HG02938 (cell line): ENCODE measurements at regions not wholly inside any gene's neighbourhood (a gene's known extent, or its start where the extent isn't known, plus 50 kb on each side); places are given as distances from the start of the nearest gene placed in this dataset.
"Not testable (repeated sequence)": the region's sequence is repeated elsewhere in the genome, so short reads cannot be mapped to it uniquely, and the experiment has no call there.

Source experiments
- ATAC-seq: cut with Tn5 transposase; IDR thresholded peaks from one replicate; pipeline ENCODE4 v1.9.1; 2021; ENCODE audit warnings: mild to moderate bottlenecking, moderate library complexity; ENCODE audit not compliant: unreplicated experiment

DNA sequence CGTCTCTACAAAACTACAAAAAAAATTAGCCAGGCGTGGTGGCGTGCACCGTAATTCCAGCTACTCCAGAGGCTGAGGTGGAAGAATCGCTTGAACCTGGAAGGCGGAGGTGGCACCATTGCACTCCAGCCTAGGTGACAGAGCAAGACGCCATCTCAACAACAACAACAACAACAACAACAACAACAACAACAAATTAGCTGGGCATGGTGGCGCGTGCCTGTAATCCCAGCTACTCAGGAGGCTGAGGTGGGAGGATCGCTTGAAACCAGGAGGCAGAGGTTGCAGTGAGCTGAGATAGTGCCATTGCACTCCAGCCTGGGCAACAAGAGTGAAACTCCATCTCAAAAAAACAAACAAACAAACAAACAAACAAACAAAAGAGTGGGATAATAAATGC lies 219.9 kb upstream of the SGK1 start:
- not testable (repeated sequence) for ATAC-seq

DNA sequence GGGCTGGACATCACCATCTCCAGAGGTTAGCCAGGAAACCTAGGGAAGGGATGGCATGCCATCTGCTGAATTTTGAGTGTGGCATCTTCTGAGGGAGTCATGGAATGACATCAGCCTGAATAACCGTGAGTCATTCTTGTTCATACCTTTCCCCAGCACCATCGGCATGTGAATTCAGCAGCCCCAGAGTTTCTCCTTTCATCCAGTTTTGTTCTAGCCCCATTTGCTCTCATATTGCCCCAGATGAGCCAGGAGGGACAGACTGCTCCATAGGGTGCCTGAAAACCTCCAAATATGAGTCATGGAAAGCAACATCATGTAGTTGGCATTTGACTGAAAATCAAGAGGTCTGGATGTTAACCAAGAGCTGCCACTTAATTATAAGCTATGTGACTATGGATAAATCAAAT lies 219.2 kb upstream of the SGK1 start:
- no peak for ATAC-seq

DNA sequence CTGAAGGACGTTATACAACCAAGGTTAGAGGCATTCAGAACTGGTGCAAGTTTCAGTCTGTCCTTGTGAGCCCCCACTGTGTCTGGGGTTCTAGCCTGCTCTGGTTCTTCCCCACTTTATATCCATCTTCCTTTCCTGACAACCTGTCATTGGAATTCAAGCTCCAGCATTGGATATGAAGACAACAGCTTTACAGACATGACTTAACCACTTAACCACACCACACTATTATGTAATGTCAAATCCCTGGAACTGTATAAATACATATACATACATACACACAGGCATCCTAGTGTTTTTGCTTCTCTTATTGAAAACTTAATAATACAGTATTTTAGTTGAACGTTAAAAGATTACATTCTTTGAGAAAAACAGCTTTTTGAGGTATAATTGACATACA lies 217.9 kb upstream of the SGK1 start:
- ATAC-seq, result no peak

DNA sequence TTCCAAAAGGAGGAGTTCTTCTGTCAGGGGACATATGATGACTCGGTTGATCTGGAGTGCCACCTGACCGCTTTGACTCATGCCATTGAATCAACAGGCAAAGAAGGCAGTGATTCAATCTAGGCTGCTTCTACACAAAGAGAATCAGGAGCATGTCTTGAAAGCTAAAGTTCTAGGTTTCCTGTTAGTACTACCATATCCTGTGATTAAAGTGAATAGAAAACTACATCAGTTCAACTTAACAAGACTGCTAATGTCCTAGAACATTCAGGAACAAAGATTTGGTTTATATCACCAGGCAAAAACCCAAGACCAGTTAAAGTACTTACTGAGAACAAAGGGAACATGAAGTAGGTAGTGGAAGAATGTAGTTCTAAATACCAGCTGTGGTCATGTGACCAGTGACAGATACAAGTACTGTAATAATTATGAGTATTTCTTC lies 216.8 kb upstream of the SGK1 start:
- ATAC-seq, result no peak

DNA sequence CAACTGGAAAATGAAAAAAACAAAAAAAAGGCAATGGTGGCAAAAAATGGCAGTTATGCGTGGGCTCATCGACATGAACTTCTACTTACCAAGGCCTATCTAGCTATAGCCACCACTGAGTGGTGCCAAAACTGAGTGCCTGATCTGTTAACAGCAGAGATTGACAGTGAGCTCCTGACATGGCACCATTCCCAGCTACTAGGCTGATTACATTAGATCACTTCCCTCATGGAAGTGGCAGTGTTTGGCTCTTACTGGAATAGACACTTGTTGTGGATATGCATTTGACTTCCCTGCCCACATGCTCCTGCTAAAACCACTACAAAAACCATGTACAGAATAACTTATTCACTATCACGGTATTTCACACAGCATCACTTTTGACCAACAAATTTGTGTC lies 216.1 kb upstream of the SGK1 start:
- no peak for ATAC-seq

DNA sequence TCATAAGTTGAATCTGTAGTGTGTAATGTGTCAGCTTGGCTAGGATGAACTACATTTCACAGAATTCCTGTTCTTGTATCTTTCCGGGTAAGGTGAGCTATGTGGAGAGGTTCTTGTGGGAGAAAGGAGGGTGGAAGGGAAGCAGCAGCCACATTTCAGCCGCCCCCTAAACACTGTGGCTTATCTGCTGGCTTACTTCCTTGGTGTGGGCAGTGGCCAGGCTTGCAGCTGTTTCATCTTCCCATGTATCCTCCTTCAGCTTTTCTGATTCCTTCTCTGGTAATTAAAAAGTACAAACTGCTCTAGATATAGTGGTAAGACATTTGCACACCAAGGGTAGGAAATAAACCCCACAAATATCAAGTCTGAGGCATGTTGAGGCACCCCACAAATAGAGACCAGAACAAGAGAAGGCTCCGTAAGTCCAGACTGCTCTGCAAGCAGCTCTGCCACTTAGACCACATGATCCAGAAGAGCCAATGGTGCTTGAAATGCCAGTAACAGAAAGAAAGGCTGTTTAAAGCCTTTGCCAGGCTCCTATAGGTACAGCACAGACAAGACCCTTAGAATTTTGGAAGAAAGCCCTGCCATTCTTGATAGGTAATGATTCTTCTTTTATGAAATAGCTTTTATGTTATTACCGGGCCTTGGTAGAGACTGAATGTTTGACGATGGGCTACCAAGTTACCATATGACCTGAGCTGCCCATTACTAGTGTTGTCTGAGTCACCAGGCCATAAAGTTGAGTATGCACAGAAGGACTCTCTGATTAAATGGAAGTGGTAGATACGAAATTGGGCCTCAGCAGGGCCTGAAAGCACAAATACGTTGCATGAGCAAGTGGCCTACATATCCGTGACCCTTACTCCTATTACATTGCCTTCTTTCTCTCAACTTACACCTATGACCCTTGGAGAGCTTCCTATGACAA lies 215.0 kb upstream of the SGK1 start:
- ATAC-seq, result no peak

DNA sequence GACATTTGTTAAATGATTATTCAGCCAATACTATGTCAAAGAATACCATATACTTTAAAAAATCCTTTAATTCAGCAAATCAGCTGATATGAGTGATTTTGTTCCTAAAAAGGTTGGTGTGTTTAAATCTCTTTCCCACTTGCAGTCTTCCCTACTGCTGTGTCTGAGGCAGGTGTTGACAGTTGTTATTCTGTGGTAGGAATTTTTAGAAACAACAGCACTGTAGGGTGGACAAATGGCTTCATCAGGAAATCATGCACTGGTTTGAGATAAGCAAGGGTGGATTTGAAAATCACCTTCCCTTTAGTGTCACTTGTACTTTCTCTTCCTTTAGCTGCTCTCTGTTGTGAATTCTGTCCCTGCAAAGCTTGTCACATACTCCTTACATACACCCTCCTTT lies 213.7 kb upstream of the SGK1 start:
- ATAC-seq, result no peak

DNA sequence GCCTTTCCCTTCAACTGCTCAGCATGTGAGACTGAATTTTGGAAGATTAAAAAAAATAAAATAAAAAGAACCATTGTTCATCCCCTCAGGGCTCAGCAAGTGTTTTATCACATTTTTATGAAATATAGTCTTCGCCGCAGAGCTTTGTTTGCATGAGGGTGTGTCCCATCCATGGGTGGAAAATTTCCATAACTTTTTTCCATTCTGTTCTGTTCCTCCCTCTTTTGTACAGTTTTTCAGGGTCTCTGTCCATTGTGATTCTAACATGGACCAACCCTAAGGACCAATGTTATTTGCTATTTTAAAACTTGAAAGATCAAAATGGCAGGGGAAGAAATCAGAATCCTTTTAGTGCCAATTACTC lies 213.3 kb upstream of the SGK1 start:
- ATAC-seq, result no peak

DNA sequence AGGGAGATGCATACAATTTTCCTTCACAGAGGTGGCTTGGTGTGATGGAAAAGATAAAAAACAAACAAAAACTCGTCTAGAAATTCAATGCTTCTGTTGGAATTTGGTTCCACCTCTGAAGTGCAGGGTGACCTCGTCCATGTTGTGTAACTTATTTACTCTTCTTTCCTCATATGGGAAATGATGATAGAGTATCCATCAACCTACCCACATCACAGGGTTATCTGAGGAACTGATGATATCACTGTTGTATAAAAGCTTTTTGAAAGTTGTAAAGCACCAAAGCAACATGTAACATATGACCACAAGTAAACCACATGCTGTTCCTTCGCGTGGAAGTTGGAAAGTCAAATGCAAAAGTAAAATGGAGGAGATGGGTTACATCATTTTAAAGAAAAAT lies 212.0 kb upstream of the SGK1 start:
- ATAC-seq, result no peak

DNA sequence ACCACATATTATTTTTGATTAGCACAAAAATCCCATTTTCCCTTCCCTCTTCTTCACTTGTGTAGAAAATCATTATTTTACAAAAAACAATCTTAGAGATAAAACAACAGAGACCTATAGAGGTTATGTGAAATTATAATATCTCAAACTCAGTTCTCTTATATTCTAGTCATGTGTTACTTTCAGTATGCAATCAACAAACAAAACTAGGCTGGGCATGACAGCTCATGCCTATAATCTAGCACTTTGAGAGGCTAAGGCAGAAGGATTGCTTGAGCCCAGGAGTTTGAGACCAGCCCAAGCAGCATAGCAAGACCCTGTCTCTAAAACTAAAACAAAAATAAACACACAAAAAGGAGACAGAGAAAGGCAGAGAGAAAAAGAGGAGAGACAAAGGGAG lies 211.4 kb upstream of the SGK1 start:
- no peak for ATAC-seq

DNA sequence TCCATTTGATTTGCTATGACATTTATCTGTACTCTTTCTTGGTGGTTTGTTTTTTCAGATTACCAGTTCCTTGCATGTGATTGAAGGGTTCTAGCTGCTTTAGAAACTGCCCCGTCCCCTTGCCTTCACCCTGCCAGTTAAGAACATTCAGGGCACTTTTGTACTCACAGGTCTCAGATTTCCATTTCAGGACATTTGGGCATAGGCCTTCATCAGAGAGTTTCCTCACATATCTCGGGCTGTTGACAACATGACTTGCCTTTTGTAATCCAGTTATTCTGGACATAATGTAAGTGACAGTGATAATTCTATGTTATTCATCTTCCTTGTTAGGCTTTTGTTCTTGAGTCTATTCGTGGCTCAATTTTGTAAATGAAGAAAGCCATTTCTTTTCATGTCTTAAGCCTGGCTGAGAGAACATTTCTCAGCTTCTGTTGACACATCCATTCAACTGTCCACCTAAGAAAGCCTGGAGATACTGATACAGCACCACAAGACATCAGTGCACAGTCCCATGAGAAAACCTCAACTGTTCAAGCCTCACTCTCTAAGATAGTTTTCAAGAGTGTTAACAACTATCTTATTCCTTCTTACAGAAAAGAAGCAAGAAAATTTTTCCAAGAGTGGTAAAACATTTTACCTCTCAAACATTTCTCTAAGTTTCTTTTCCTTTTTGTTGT lies 209.3 kb upstream of the SGK1 start:
- ATAC-seq, result no peak

DNA sequence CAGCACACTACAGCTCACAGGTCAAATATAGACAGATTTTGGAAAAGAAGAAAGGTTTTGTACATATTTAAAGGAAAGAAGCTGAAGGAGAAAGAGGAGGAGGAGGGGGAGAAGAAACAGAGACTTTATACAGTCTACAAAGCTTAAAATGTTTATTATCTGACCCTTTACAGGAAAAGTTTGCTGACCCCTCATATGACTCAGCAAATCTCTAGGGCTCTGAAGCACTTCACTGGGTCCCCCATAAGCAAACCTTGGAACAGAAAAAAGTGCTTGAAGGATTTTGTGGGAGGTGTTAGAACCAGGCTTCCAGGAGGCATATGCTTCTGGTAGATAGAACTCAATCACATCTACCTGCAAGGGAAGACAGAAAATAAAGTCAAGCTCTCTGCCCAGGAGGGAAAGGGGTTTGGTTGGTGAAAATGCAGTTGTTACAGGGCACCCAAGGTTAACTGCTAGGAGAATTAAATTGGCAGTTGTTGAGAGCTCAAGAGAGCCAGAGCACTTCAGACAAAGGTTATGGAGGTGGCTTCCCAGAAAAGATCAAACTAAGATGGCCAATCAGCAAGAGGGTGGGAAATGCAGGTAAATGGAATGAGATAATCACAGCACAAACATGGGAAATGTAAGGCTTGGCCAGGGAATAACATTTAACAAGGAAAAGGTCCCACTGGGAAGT lies 207.4 kb upstream of the SGK1 start:
- no peak for ATAC-seq

DNA sequence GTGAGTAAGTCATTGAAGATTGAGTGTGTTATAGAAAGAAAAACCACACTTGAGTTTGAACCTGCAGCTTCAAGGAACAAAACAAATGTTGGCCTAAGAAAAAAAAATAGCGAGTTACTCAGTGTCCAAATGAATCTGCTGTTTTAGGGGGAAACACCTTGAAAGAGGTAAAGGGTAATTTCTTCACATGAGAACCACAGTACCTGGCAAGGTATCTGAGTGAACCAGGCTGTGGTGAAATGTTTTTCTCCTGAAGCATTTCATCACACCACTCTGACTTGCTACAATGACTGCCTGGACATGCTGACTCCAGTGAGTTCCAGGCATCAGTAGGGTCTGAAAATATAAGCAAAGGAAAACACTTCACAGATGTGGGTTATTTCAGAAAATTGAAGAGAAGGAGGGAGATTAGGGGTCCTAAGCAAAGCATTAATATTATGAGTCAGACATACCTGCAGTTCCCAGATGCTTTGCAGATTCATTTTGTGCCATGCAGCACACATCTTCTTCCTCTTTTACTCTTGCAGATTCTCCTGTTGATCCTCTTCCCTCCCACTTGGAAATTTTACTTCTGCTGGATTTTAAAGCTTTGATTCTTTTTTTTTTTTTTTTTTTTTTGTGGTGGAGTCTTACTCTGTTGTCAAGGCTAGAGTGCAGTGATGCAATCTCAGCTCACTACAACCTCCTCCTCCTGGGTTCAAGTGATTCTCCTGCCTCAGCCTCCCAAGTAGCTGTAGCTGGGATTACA lies 206.2 kb upstream of the SGK1 start:
- no peak for ATAC-seq

DNA sequence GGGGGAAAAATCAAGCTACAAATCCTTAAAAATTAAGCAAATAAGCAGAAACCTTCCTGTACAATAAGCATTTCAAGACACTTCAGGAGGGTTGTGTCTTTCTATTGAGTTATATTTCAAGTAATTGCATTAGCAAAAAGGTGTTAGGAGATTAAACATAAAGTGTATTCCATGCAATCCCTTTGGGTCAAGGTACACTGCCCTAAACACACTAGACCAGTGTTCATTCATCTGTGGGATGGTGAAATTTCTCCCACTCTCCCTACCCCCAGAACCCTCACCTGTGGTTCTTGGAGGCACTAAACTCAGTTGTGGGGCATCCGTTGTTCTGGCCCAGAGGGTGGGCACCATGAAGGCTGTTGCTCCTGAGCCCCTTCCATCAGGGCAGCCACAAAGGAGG lies 205.1 kb upstream of the SGK1 start:
- ATAC-seq, result no peak

DNA sequence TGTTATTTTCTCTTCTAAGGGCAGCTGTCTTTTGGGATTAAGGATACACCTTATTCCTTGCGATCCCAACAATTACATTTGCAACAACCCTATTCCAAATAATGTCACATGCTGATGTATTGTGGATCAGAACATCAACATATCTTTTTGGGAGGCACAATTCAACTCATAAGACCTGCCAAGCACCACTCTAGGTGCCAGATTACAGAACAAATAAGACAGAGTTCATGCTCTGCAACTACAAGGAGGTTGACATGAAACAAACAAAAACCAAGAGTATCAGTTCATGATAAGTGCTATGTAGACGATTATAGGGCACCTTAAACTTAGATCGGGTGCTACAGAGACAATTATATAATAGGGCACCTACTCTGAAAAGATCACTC lies 203.2 kb upstream of the SGK1 start:
- ATAC-seq, result no peak

DNA sequence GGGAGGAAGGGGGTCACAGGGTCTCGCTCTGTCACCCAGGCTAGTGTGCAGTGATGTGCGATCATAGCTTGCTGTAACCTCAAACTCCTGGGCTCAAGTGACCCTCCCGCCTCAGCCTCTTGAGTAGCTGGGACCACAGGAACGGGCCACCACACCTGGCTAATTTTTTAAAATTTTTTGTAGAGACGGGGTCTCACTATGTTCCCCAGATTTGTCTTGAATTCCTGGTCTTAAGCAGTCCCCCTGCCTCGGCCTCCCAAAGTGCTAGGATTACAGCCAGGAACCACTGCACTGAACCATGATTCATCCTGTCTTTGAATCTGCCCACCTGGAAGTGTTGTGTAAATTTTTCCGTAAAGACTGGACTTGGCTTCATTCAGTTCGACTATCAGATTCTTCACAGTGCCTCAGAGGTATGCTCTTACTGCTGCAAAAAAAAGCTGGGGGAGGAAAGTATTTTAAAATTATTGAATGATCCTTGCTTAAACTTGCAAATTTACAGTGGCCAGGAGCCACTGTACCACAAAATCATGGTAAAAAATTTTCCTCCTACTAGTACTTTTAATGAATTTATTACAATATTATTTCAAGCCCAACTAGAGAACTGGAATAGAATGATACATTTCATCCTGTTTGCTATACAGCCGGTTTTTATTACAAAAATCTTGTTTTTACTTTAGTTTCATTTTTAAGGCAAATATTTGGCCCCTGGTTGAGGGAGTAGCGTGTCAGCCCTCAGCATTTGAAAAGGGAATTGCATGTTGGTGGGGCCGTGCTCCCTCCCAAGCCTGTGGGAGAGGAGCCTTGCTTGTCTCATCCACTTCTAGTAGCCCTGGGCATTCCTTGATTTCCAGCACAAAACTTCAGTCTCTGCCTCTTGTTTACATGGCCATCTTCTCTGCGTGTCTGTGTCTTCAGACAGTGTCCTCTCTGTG lies 202.5 kb upstream of the SGK1 start:
- ATAC-seq, result no peak

DNA sequence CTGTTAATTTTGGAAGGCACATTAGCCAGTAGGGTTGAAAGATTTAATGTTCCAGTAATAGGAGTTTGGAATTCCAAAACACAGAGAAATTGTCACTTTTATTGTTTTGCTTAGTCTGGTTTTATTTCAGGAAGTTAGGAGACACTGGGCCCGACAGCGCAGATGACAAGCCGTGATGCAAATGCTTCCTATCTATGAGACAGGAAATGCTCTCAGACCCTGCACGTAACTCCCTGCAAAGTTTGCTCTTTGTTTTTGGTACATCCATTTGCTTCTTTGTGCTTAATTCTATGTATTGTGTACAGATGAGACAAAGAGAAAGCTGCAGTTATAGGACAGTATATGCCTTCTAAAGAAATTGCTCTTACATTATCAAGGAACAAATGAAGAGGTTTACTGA lies 201.6 kb upstream of the SGK1 start:
- ATAC-seq, result no peak

DNA sequence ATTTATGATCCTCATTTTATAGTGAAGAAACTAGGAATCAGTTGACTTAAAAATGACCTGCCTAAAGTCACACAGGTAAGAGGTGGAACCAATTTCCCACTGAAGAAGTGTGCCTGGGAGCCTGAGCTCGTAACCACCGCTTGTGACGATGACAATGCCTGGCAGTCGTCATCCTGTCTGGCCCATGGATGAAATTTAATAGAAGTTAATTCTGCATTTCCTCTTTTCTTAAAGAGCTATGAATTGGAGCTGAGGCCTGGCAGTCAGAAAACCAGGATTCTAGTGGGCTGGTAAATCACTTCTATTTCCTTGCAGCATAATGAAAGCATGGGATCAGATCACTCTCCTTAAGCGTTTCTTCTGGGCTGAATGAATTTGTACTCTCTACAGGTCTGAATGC lies 200.0 kb upstream of the SGK1 start:
- no peak for ATAC-seq

DNA sequence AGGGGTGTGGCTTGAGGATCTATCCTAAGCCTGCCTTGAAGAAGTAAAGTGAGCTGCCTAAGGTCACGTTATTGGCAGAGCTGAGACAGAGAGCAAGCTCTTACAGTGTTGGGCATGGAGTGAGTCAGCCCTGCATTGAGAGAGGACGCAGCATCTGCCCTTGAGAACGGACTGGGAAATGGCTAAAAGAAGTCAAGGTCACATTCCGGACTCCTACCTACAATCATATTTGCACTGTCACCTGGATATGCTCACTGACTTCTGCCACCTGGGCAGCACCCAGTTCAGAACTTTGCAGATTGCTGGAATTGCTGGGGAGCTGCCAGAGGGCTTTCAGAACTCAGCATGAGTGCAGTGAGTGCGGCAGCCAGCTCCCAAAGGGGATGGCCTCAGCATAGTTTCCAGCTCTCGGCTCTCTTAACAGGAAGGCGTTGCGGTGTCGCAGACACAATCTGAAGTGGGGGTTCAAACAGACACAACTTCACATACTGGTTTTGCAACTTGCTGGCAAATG lies 199.3 kb upstream of the SGK1 start:
- no peak for ATAC-seq

DNA sequence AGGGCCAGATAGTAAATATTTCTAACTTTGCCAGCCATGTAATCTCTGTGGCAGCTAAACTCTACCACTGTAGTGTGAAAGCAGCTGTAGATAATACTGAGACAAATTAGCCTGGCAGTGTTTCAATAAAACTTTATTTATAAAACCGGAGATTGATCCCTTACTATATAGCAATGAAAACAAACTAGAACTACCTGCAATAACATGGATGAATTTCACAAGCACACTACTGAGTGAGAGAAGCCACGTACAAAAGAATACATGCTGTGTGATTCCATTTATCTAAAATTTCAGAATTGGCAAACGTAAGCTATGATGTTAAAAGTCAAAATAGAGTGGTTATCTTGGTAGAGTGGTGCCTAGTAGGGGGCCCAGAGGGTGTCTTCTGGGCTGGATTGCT lies 198.7 kb upstream of the SGK1 start:
- no peak for ATAC-seq
